Activated T-helper 2 cell treated with anti-CD3 and anti-CD28 coated beads, Interferon-gamma antibody, Interleukin-2, Interleukin-4, amounts not matched to agents 10 μg/mL and 5 μg/mL and 100 μg/mL, durations not matched to agents 14 hours and 24 hours and 36 hours (primary cell): ENCODE measurements at regions not wholly inside any gene's neighbourhood (a gene's known extent, or its start where the extent isn't known, plus 50 kb on each side); places are given as distances from the start of the nearest gene placed in this dataset.

ENCODE experiments used
- DNase-seq: peaks from one replicate; pipeline ENCODE4 v3.0.0; 2021; ENCODE audit warnings: low spot score
- H3K27ac Mint-ChIP-seq: one replicate; pipeline ENCODE4 v1.8.0; 2021; ENCODE audit warnings: mixed read lengths
- H3K27me3 Mint-ChIP-seq: one replicate; pipeline ENCODE4 v1.8.0; 2021; ENCODE audit warnings: low read depth, mixed read lengths
- H3K36me3 Mint-ChIP-seq: one replicate; pipeline ENCODE4 v1.8.0; 2021; ENCODE audit warnings: low read depth, mixed read lengths
- H3K4me1 Mint-ChIP-seq: one replicate; pipeline ENCODE4 v1.8.0; 2021; ENCODE audit warnings: low read depth, mixed read lengths
- H3K4me3 Mint-ChIP-seq: one replicate; pipeline ENCODE4 v1.8.0; 2021; ENCODE audit warnings: low read depth, mild to moderate bottlenecking, moderate library complexity, mixed read lengths
- H3K9me3 Mint-ChIP-seq: one replicate; pipeline ENCODE4 v1.8.0; 2021; ENCODE audit warnings: mixed read lengths
- intact Hi-C: fragments of 100-400 bp; cut with micrococcal nuclease; formaldehyde crosslinking; loops from one replicate; pipeline ENCODE4 v1.15.1; 2023

DNA sequence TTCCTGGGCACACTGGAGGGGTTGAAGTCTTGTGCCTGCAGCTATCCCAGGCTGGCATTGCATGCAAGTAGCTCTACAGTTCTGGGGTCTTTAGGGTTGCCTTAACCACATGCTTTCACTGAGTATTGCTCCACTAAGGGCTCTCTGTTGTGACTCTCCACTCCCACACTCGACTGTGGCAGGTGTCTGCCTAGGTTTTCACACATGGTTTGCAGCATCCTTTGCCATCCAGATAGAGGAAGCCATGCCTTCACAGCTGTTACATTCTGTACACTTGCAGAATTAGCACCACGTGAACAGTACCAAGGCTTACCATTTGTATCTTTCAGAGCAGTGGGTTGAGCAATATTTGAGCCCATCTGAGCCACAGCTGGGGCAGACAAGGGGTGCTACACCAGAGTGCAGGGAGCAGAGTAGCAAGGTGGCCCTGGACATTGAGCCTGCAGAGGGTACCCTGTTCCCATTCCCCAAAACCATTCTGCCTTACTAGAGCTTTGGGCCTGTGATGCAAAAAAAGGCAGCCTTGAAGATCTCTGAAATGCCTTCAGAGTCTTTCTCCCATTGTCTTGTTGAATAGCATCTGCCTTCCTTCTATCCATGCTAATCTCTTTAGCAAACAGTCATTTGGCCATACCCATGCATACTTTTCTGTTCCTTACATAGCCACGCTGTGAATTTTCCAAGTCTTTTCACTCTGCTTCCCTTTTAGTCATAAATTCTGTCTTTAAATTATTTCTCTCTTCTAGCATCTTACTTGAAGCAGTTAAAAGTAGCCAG, 95.2 kb upstream of the PLCL2 start:
- Mint-ChIP-seq H3K4me3 (no peak overlapping the region), H3K27ac (no peak overlapping the region), H3K36me3 (no peaks in the 10 kb centered on the region), H3K27me3 (peaks cover 11% of the 10 kb centered on the region), H3K9me3 (no peaks in the 10 kb centered on the region), H3K4me1 (peaks cover 16% of the 10 kb centered on the region)
- intact Hi-C loops, result no loop called here
- no peak for DNase-seq

DNA sequence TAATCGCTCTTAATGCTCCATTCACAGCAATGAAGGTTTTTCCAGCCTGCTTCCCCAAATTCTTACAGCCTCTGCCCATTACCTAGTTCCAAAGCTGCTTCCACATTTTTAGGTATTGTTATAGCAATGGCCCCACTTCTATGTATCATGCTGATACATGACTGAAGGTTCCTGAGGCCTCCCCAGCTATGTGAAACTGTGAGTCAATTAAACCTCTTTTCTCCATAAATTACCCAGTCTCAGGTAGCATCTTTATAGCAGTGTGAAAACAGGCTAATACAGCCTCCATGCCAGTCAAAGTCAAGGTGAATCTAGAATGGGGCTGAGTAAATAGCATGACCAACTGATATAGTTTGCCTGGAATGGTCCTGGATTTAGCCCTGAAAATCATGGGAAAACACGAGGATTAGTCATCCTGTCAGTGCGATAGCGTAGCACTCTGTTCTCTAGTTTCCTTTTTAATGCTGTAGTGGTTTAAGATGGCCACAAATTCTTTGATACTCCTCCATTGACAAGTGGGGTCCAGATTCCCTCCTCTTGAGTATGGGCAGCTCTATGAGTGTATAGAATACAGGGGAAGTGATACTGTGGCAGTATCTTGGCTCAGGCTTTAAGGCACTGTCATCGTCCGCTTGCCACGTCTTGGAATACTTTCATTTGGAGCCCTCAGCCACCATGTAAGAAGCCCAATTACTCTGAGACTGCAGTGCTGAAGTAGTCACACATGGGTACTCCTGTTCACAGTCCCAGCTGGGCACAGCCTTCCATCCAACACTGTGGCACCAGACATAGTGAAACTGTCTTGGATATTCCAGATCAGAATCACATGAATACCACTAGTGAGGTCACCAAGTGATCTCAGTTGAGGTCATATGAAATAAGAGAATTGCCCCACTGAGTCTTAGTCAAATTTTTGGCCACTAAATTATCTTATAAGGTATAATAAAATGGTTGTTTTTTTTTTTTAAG, 94.0 kb upstream of the PLCL2 start:
- peaks cover 16% of the 10 kb centered on the region for H3K4me1 Mint-ChIP-seq
- DNase-seq, result no peak
- no peaks in the 10 kb centered on the region for H3K36me3 Mint-ChIP-seq
- H3K9me3 Mint-ChIP-seq, result no peaks in the 10 kb centered on the region
- peak overlapping the region; percentile 1 for H3K27ac Mint-ChIP-seq
- peaks cover 11% of the 10 kb centered on the region for H3K27me3 Mint-ChIP-seq
- intact Hi-C loops, result no loop called here
- H3K4me3 Mint-ChIP-seq, result no peak overlapping the region

GRCh38 chr3:16793321-16793720, 91.4 kb upstream of the PLCL2 start:
- Mint-ChIP-seq H3K4me3 (no peak overlapping the region), H3K27ac (no peak overlapping the region), H3K4me1 (peaks cover 29% of the 10 kb centered on the region), H3K9me3 (no peaks in the 10 kb centered on the region), H3K27me3 (peaks cover 11% of the 10 kb centered on the region), H3K36me3 (no peaks in the 10 kb centered on the region)
- no peak for DNase-seq
- intact Hi-C loops, result no loop called here

- no peaks in the 10 kb centered on the region for H3K36me3 Mint-ChIP-seq
- H3K9me3 Mint-ChIP-seq, result peaks cover 5% of the 10 kb centered on the region
- H3K4me3 Mint-ChIP-seq, result no peak overlapping the region
- DNase-seq, result no peak
- intact Hi-C loops, result no loop called here
- H3K27me3 Mint-ChIP-seq, result peaks cover 11% of the 10 kb centered on the region
- H3K27ac Mint-ChIP-seq, result no peak overlapping the region
- H3K4me1 Mint-ChIP-seq, result peaks cover 29% of the 10 kb centered on the region
These were observed 90.5 kb upstream of the PLCL2 start for GRCh38 chr3:16794257-16794656.

DNA sequence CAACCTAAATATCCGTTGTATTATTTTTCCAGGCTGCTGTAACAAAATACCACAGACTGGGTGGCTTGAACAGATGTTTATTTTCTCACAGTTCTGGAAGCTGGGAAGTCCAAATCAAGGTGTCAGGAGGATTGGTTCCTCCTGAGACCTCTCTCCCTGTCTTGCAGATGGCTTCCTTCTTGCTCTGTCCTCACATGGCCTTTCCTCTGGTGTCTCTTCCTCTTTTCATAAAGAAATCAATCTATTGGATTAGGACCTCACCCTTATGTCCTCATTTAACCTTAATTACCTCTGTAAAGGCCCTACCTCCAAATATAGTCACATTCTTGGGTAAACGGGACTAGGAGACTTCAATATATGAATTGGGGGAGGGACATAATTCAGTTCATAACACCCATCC, 89.2 kb upstream of the PLCL2 start:
- peaks cover 11% of the 10 kb centered on the region for H3K27me3 Mint-ChIP-seq
- intact Hi-C loops, result loop anchor here (5.0 kb wide), 1 partner anchor 92 kb away; no protein-coding TSS in a partner anchor
- no peaks in the 10 kb centered on the region for H3K36me3 Mint-ChIP-seq
- H3K4me3 Mint-ChIP-seq, result no peak overlapping the region
- H3K9me3 Mint-ChIP-seq, result peaks cover 9% of the 10 kb centered on the region
- H3K27ac Mint-ChIP-seq, result no peak overlapping the region
- peaks cover 33% of the 10 kb centered on the region for H3K4me1 Mint-ChIP-seq
- DNase-seq, result no peak

DNA sequence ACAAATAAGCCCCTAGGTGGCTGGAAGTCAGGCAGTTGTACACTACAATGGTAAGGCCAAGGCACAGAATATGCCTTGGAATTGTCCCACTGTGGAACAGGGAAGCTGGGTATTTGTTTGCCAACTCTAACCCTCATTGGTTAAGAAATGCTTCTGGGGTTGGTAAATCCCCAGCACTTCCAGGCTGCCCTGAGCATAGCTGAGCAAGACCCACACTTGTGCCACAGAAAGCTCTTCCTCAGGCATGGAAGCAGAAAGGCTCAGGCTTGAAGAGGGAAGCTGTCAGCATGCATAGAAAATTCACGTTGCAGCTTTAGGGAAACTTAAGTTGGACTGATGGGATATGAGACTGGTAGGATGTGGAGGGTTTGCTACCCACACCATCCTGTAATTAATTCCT, 86.9 kb upstream of the PLCL2 start:
- H3K9me3 Mint-ChIP-seq, result peaks cover 9% of the 10 kb centered on the region
- intact Hi-C loops, result loop anchor here (2.0 to 5.0 kb wide), 3 partner anchors 45 to 201 kb away; no protein-coding TSS in a partner anchor
- no peak overlapping the region for H3K4me3 Mint-ChIP-seq

GRCh38 chr3:16798738-16799137, 86.0 kb upstream of the PLCL2 start:
- Mint-ChIP-seq H3K9me3 (peaks cover 9% of the 10 kb centered on the region), H3K4me3 (no peak overlapping the region), H3K27me3 (peaks cover 7% of the 10 kb centered on the region), H3K27ac (no peak overlapping the region), H3K4me1 (peaks cover 40% of the 10 kb centered on the region), H3K36me3 (no peaks in the 10 kb centered on the region)
- DNase-seq, result no peak
- intact Hi-C loops, result loop anchor here (5.0 kb wide), 1 partner anchor 89 kb away; no protein-coding TSS in a partner anchor

More for the DNA sequence above, 86.9 kb upstream of the PLCL2 start:
- no peak for DNase-seq
- H3K27ac Mint-ChIP-seq, result no peak overlapping the region
- peaks cover 11% of the 10 kb centered on the region for H3K27me3 Mint-ChIP-seq
- H3K4me1 Mint-ChIP-seq, result peaks cover 41% of the 10 kb centered on the region
- no peaks in the 10 kb centered on the region for H3K36me3 Mint-ChIP-seq

GRCh38 chr3:16800361-16800760, 84.4 kb upstream of the PLCL2 start:
- intact Hi-C loops, result no loop called here
- DNase-seq, result no peak
- H3K27me3 Mint-ChIP-seq, result peaks cover 10% of the 10 kb centered on the region
- peaks cover 9% of the 10 kb centered on the region for H3K9me3 Mint-ChIP-seq
- H3K4me1 Mint-ChIP-seq, result peaks cover 34% of the 10 kb centered on the region
- no peak overlapping the region for H3K4me3 Mint-ChIP-seq
- H3K27ac Mint-ChIP-seq, result no peak overlapping the region
- no peaks in the 10 kb centered on the region for H3K36me3 Mint-ChIP-seq

- Mint-ChIP-seq H3K4me3 (no peak overlapping the region), H3K9me3 (peaks cover 9% of the 10 kb centered on the region), H3K27ac (no peak overlapping the region), H3K36me3 (no peaks in the 10 kb centered on the region), H3K4me1 (peaks cover 34% of the 10 kb centered on the region), H3K27me3 (peaks cover 17% of the 10 kb centered on the region)
- no peak for DNase-seq
- intact Hi-C loops, result no loop called here
These were observed 83.5 kb upstream of the PLCL2 start for GRCh38 chr3:16801223-16801622.

DNA sequence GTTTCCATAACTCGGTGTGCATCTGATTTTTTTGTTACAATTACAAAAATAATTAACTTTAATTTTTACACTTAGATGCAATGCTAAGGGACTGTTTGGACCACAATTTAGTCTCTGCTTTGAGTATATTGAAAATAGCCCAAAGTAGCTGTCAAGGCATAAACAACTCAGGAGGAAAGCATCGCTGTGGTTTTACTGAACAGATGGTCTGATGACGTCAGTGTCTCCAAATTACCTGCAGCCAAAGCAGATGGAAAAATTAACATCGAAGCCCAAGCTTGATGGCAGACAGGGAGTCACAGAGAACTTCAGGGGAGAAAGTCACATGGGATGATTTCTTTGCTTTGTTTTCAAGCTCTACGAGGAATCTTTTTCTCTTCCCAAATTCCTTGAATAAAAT, 83.1 kb upstream of the PLCL2 start:
- Mint-ChIP-seq H3K27me3 (peaks cover 21% of the 10 kb centered on the region), H3K4me3 (no peak overlapping the region), H3K9me3 (peaks cover 9% of the 10 kb centered on the region), H3K4me1 (peaks cover 31% of the 10 kb centered on the region), H3K36me3 (no peaks in the 10 kb centered on the region), H3K27ac (no peak overlapping the region)
- no peak for DNase-seq
- intact Hi-C loops, result no loop called here

GRCh38 chr3:16802389-16802788, 82.4 kb upstream of the PLCL2 start:
- no peak for DNase-seq
- Mint-ChIP-seq H3K4me1 (peaks cover 24% of the 10 kb centered on the region), H3K27me3 (peaks cover 26% of the 10 kb centered on the region), H3K4me3 (no peak overlapping the region), H3K9me3 (peaks cover 9% of the 10 kb centered on the region), H3K27ac (no peak overlapping the region), H3K36me3 (no peaks in the 10 kb centered on the region)
- intact Hi-C loops, result no loop called here

DNA sequence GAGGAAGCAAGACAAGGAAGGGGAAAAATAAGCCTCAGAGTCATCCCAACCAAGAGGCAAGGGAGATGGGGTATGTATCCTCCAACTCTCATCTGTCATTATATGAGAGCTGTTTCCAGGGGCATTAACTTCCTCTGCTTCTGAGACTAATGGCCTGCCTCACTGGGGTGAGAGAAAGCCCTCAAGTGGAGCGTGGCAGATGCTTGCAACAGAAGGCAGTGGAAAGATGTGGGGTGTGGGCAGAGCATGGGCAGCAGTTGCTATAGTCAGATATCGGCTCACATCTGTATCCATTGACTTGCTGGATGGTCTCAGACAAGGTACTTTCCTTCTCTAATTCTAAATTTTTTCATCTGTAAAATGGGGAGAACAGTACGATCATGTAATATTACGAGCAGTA, 81.7 kb upstream of the PLCL2 start:
- peaks cover 21% of the 10 kb centered on the region for H3K4me1 Mint-ChIP-seq
- H3K36me3 Mint-ChIP-seq, result no peaks in the 10 kb centered on the region
- peaks cover 30% of the 10 kb centered on the region for H3K27me3 Mint-ChIP-seq
- H3K9me3 Mint-ChIP-seq, result peaks cover 9% of the 10 kb centered on the region
- intact Hi-C loops, result no loop called here
- no peak overlapping the region for H3K27ac Mint-ChIP-seq
- no peak for DNase-seq
- H3K4me3 Mint-ChIP-seq, result no peak overlapping the region

DNA sequence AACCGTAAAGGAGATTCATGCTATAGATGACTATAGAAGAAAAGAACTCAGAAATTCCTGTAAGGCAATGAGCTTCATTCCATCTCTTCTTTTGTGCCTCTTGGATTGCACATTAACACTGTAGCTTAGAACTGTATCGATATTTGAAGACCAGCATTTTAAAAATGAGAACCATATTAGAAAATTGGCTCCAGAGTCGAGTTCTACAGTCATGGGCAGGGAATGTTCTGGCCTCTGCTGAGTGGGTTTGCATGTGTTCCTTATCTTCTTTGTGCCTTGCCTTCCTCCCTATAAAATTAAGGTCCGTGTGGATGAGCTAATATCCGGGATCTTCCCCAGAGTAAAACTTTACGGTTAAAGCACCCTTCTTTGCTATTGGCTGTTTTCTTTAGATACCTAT, 77.4 kb upstream of the PLCL2 start:
- Mint-ChIP-seq H3K27ac (no peak overlapping the region), H3K9me3 (no peaks in the 10 kb centered on the region), H3K4me3 (no peak overlapping the region), H3K36me3 (no peaks in the 10 kb centered on the region), H3K4me1 (peaks cover 18% of the 10 kb centered on the region), H3K27me3 (peaks cover 47% of the 10 kb centered on the region)
- intact Hi-C loops, result no loop called here
- no peak for DNase-seq
